Endodermal cell (in vitro differentiated cells): ENCODE measurements at regions not wholly inside any gene's neighbourhood (a gene's known extent, or its start where the extent isn't known, plus 50 kb on each side); places are given as distances from the start of the nearest gene placed in this dataset.

Source experiments
- DNase-seq: peaks from one replicate; pipeline ENCODE4 v3.0.0-alpha.2; 2017
- H3K27ac ChIP-seq: 2 replicates; pipeline ENCODE4 v1.5.1; 2013; ENCODE audit warnings: mild to moderate bottlenecking, low read depth, low read length, moderate library complexity
- H3K27me3 ChIP-seq: 2 replicates; pipeline ENCODE4 v1.6.1; 2013; ENCODE audit warnings: mild to moderate bottlenecking, low read length, moderate library complexity; ENCODE audit not compliant: insufficient read depth, control insufficient read depth, poor library complexity, severe bottlenecking
- H3K36me3 ChIP-seq: 2 replicates; pipeline ENCODE4 v1.7.0; 2013; ENCODE audit warnings: mild to moderate bottlenecking, low read length, moderate library complexity; ENCODE audit not compliant: control insufficient read depth, insufficient read depth
- H3K4me1 ChIP-seq: one replicate; pipeline ENCODE4 v1.7.0; 2013; ENCODE audit warnings: low read length; ENCODE audit not compliant: control insufficient read depth, insufficient read depth
- H3K4me3 ChIP-seq: 2 replicates; pipeline ENCODE4 v1.5.1; 2013; ENCODE audit warnings: mild to moderate bottlenecking, low read length, moderate library complexity
- H3K9ac ChIP-seq: 2 replicates; pipeline ENCODE4 v1.6.1; 2013; ENCODE audit warnings: mild to moderate bottlenecking, low read length, moderate library complexity; ENCODE audit not compliant: poor library complexity, severe bottlenecking; ENCODE audit errors: extremely low read depth
- H3K9me3 ChIP-seq: 2 replicates; pipeline ENCODE4 v1.6.1; 2013; ENCODE audit warnings: mild to moderate bottlenecking, low read length, moderate library complexity; ENCODE audit not compliant: control insufficient read depth
- H3K27ac Mint-ChIP-seq: 2 replicates; pipeline ENCODE4 v1.8.0; 2020; ENCODE audit warnings: mixed read lengths
- H3K27me3 Mint-ChIP-seq: 2 replicates; pipeline ENCODE4 v1.8.0; 2021; ENCODE audit warnings: mild to moderate bottlenecking, mixed read lengths; ENCODE audit not compliant: insufficient read depth
- H3K36me3 Mint-ChIP-seq: 2 replicates; pipeline ENCODE4 v1.8.0; 2020; ENCODE audit warnings: low read depth, mixed read lengths
- H3K4me1 Mint-ChIP-seq: 2 replicates; pipeline ENCODE4 v1.8.0; 2020; ENCODE audit warnings: mixed read lengths
- H3K4me3 Mint-ChIP-seq: 2 replicates; pipeline ENCODE4 v1.8.0; 2020; ENCODE audit warnings: mild to moderate bottlenecking, moderate library complexity, mixed read lengths
- H3K9me3 Mint-ChIP-seq: 2 replicates; pipeline ENCODE4 v1.8.0; 2020; ENCODE audit warnings: mild to moderate bottlenecking, mixed read lengths
- WGBS, 2 experiments: methylation state at CpG; one replicate each; pipeline versions ENCODE4 v1.1.5 to v1.1.7; 2013; ENCODE audit warnings: missing lambda C conversion rate in 2 of 2, mixed read lengths in 1 of 2; ENCODE audit not compliant: insufficient coverage in 1 of 2, insufficient read length in 1 of 2; 5-methylcytosine and 5-hydroxymethylcytosine counted together
- TF ChIP-seq, protein P1 (sequence below): fragments of 200-600 bp; sonication (generic); conservative IDR thresholded peaks from 2 replicates; pipeline ENCODE4 v1.5.0; 2021; ENCODE audit warnings: antibody characterized with exemption, mild to moderate bottlenecking

DNA sequence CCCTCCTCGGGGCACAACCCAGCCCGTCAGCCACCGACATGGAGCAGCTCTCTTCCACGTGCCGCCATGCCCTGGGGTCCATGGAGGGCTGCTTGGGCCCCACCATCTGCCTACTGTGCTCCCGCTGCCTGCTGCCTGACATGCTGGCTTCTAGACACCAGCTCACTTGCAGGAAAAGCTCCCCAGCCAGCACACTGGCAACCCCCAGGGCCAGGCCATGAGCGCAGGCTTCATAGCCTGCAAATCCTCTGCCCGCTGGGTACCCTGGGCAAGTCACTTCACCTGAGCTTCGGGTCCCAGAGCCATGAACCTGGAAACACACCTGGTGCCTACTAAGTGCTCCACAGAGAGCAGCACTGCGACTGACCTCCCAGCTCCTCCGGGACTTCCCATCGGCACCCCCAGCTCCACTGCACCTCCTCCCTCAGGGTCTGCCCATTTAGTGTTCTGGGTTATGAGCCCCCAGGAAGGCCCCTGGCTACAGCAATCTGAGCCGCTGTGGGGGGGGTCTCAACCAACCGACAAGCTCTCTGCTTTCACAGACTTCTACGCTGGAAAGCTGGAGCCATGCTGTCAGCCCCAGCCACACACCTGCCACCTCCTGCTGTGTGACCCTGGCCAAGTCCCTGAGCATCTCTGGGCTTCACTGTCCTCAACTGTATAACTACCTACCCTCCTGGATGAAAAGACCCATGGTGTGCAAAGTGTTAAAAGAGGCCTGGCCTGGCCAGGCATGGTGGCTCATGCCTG is 139.2 kb downstream of the CRYBB2 start:
- Histone ChIP-seq H3K4me1 (no peaks in the 10 kb centered on the region), H3K4me3 (no peak overlapping the region), H3K27ac (no peak overlapping the region), H3K9ac (no peak overlapping the region), H3K9me3 (no peaks in the 10 kb centered on the region), H3K27me3 (no peaks in the 10 kb centered on the region), H3K36me3 (peaks cover 5% of the 10 kb centered on the region)
- Mint-ChIP-seq H3K27me3 (no peaks in the 10 kb centered on the region), H3K36me3 (peaks cover 33% of the 10 kb centered on the region), H3K4me3 (no peak overlapping the region), H3K4me1 (no peaks in the 10 kb centered on the region), H3K27ac (no peak overlapping the region), H3K9me3 (no peaks in the 10 kb centered on the region)
- no peak for DNase-seq
- TF ChIP-seq, protein P1, sequence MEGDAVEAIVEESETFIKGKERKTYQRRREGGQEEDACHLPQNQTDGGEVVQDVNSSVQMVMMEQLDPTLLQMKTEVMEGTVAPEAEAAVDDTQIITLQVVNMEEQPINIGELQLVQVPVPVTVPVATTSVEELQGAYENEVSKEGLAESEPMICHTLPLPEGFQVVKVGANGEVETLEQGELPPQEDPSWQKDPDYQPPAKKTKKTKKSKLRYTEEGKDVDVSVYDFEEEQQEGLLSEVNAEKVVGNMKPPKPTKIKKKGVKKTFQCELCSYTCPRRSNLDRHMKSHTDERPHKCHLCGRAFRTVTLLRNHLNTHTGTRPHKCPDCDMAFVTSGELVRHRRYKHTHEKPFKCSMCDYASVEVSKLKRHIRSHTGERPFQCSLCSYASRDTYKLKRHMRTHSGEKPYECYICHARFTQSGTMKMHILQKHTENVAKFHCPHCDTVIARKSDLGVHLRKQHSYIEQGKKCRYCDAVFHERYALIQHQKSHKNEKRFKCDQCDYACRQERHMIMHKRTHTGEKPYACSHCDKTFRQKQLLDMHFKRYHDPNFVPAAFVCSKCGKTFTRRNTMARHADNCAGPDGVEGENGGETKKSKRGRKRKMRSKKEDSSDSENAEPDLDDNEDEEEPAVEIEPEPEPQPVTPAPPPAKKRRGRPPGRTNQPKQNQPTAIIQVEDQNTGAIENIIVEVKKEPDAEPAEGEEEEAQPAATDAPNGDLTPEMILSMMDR: no peak
- 90 to 95% methylated on average over 8 to 15 of the region's 15 CpGs for WGBS, 2 experiments

DNA sequence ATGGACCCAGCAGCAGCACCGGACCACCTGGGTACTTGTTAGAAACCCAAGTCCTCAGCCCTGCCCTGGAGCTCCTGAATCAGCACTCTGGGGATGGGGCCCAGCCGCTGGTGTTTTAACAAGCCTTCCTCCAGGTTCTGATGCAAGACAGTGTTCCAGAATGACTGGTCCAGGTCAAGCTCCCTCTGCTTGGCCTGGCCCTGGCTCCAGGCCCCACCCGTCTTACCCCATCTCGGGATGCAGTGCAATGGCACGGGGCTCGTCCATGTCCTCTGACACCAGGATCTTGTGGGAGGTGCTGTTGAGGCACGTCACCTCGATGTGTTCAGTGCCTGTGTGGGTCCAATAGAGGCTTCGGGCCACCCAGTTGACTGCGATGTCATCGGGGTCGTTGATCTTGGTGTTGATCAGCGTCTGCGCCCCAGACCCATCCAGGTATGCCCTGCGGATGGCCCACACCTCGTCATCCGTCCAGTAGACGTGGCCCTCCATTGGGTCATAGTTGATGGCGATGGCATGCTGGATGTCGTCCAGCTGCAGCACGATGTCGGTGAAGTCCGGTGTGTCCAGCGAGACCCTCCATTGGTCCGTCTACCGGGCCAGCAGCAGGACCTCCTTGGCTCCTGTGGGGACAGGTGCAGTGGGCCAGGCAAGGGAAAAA is 140.3 kb downstream of the CRYBB2 start:
- H3K9ac ChIP-seq: no peak overlapping the region
- H3K27me3 Mint-ChIP-seq: no peaks in the 10 kb centered on the region
- no peaks in the 10 kb centered on the region for H3K4me1 ChIP-seq
- H3K4me3 Mint-ChIP-seq: no peak overlapping the region
- no peak overlapping the region for H3K27ac Mint-ChIP-seq
- DNase-seq: no peak
- peaks cover 5% of the 10 kb centered on the region for H3K36me3 ChIP-seq
- no peaks in the 10 kb centered on the region for H3K9me3 Mint-ChIP-seq
- no peaks in the 10 kb centered on the region for H3K9me3 ChIP-seq
- no peak overlapping the region for H3K27ac ChIP-seq
- TF ChIP-seq, protein P1: no peak
- H3K36me3 Mint-ChIP-seq: peaks cover 22% of the 10 kb centered on the region
- no peaks in the 10 kb centered on the region for H3K4me1 Mint-ChIP-seq
- H3K4me3 ChIP-seq: no peak overlapping the region
- 95 to 96% methylated on average over 24 to 26 of the region's 26 CpGs for WGBS, 2 experiments
- H3K27me3 ChIP-seq: no peaks in the 10 kb centered on the region

DNA sequence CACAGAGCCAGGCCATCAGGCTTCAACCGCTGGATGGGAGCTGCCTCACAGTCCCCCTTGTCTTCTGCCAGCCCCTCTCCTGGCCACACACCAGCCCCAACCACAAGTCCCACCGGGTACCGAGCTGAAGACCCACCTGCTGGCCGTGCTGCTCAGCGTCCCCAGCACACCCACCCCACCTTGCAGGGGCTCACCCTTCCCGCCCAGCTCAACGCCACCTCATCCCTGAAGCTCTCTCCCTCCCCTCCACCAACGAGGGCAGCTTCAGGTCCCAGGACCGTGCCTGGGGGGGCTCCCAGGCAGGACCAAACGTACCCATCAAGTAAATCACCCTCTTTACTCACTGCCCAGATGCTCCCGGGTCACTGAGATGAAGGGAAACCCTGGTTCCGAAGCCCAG is 141.0 kb downstream of the CRYBB2 start:
- Histone ChIP-seq H3K27me3 (no peaks in the 10 kb centered on the region), H3K9ac (no peak overlapping the region), H3K36me3 (peaks cover 5% of the 10 kb centered on the region), H3K9me3 (no peaks in the 10 kb centered on the region), H3K4me3 (no peak overlapping the region), H3K27ac (no peak overlapping the region), H3K4me1 (no peaks in the 10 kb centered on the region)
- Mint-ChIP-seq H3K9me3 (no peaks in the 10 kb centered on the region), H3K4me1 (no peaks in the 10 kb centered on the region), H3K27ac (no peak overlapping the region), H3K36me3 (peaks cover 20% of the 10 kb centered on the region), H3K4me3 (no peak overlapping the region), H3K27me3 (no peaks in the 10 kb centered on the region)
- TF ChIP-seq, protein P1: no peak
- 75 to 93% methylated on average over 3 to 12 of the region's 12 CpGs for WGBS, 2 experiments
- no peak for DNase-seq
